NCI-H2081 treated with DMSO at 0.1 percent for 48 hours (cell line): ENCODE measurements at regions not wholly inside any gene's neighbourhood (a gene's known extent, or its start where the extent isn't known, plus 50 kb on each side); places are given as distances from the start of the nearest gene placed in this dataset.

Experiments used
- DNase-seq: peaks from one replicate; lab custom pipeline; 2025; lab: John Stamatoyannopoulos, UW

- no peak for DNase-seq
These were observed 2204.5 kb downstream of the ARAP2 start for GRCh38 chr4:34039766-34040165.

DNA sequence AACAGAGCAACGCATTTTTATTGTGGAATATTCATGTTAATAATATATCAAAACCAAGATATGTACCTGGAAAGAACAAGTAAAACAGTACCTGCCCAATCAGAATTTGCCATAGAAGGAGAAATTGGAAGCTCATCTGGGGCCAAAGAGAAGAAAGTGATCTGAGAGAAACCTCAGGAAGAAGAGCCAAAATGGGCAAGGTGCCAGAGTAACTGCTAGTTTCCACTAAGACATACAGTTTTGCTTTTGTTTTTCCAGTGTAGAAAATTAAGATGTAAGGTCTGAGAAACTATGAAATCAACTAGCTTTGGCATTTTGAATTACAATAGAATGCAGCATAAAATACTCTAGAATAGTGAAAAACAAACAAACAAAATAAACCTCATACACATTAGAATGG is 2201.2 kb downstream of the ARAP2 start:
- no peak for DNase-seq

GRCh38 chr4:34046580-34046979 is 2197.7 kb downstream of the ARAP2 start:
- DNase-seq = no peak

DNA sequence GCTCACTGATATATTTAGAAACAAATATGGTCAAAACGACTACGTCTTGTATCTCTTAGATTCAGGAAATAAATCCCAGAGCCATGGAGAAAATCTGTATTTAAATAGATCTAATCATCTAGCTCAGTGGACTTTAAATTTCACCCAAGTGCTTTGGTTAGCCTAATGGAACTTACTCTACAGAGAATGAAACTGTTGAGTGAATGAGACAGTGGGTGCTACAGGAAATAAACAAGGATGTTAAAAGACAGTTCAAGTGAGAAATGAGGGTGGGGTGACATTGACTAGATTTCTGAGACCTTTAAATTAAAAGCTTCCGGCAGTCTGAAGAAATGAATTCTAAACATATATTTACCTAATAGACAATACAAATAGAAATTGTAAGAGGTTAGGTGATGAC is 2197.0 kb downstream of the ARAP2 start:
- DNase-seq = no peak

GRCh38 chr4:34066126-34066525 is 2178.2 kb downstream of the ARAP2 start:
- DNase-seq = no peak

GRCh38 chr4:34091451-34091850 is 2152.9 kb downstream of the ARAP2 start:
- no peak for DNase-seq

DNA sequence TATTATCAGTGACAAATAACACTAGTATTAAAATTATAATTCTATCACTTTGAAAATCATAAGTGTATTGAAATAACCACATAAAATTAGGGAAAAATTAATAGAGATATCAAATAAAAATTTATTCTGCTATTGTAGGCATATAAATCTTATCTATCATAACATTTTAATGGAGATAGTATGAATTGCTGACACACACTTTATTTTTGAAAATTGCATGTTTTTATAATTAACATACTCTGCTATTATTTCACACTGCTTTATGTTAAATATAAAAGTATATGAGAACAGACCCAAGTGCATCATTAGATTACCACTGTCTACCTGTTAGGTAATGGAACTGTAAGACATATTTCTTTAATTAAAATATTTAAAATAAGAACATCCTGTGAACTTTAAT is 2150.2 kb downstream of the ARAP2 start:
- no peak for DNase-seq

GRCh38 chr4:34105311-34105710 is 2139.0 kb downstream of the ARAP2 start:
- no peak for DNase-seq

GRCh38 chr4:34108391-34108790 is 2135.9 kb downstream of the ARAP2 start:
- DNase-seq = no peak

DNA sequence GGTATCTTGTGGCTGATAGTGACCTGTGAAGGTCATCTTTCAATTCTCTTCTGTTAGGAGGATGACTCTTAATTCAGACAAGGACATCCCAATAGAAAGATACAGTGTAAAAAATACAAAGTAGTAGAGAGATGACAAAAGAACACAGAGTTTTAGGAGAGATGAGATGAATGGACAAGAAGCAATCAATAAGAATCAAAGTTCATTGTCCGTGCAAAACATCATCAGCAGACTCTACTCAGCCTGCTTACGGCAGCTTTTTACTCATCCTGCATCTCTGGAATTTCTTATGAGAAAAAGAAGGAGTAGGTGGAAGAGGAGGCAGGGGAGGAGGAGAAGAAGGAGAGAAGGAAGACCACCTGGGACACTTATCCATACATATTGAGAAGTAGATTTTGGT is 2131.7 kb downstream of the ARAP2 start:
- DNase-seq = no peak

DNA sequence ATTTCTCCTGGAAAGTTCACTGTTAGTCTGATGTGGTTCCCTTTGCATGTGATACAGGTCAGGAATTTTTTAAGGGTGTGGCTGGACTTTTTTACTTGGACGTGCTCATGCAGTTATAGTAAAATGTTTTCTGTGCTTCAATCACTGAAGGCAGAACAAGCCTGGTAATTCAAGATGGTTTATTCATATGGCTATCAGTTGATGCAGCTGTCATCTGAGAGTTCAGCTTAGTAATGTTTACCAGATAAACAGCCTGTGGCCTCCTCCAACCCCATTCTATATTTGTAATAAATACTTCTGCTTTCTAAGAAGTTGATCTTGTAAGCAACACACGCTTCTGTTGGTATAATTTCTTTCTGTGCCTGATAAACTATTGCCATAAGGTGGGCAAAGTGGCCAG is 2105.9 kb downstream of the ARAP2 start:
- no peak for DNase-seq

DNA sequence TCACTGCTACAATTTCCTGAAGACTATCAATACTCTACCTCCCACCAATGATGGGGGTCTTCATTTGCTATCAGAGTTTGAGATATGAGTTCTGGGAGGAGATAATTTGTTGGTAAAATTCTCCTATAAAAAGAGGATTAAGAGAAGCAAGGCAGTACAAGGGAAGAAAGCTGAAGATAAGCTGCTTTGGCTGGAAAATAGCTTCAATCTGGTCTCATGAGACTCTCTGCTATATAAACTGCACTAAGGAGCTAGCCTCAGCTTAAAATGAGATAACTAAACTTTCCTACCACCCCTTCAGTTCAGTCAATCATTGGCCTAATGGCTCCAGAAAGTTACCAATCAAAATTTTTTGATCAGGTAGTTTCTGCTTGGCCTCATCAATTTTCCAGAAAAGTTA is 2105.0 kb downstream of the ARAP2 start:
- DNase-seq = no peak

DNA sequence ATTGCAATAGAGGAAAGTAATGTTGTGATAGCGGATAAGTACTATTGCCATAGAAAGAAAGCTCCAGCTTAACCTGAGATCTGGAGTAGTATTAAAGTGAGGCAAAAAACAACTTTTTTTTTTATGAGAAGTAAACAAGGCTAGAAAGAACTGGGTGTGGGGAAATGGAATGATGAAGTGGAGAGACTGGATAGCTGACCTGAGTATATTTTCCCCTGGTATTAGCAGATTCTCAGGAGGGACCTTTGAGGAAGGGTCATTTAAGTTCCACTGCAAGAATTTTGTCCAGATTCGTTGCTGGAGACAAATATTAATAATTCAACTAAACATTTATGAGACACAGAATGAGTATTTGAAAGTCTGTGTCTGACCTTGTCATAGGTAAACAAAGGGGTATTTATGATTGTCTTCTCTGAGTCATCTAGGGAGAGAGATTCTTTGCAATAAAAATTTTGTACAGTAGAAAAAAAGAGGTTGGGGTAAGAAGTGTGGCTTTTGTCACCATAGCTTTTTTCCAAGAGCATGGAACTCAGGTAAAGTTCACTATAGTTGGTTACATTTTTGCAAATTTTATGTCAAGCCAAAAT is 2095.9 kb downstream of the ARAP2 start:
- no peak for DNase-seq

- DNase-seq = no peak
These were observed 2086.8 kb downstream of the ARAP2 start for GRCh38 chr4:34157547-34157946.

DNA sequence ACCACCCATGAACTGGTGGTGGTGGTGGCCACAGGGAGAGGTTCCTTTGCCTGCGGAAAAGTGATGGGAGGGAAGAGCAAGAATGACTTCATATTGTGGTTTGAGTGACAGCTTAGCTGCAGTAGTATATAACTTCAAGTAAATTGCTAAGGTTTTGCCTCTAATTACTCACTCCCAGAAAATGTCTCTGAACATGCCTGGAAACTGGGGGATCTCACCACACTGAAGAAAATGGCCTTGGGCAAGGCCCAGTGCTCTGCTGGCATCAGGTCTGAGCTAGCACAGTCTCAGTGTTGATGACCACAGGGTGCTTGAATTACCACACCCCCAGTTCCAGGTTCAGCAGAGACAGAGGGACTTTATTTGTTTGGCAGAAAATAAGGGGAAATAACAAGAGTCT is 2085.4 kb downstream of the ARAP2 start:
- DNase-seq = no peak

GRCh38 chr4:34170946-34171345 is 2073.4 kb downstream of the ARAP2 start:
- no peak for DNase-seq

GRCh38 chr4:34176609-34177008 is 2067.7 kb downstream of the ARAP2 start:
- DNase-seq = no peak

GRCh38 chr4:34178476-34178875 is 2065.8 kb downstream of the ARAP2 start:
- DNase-seq = no peak

DNA sequence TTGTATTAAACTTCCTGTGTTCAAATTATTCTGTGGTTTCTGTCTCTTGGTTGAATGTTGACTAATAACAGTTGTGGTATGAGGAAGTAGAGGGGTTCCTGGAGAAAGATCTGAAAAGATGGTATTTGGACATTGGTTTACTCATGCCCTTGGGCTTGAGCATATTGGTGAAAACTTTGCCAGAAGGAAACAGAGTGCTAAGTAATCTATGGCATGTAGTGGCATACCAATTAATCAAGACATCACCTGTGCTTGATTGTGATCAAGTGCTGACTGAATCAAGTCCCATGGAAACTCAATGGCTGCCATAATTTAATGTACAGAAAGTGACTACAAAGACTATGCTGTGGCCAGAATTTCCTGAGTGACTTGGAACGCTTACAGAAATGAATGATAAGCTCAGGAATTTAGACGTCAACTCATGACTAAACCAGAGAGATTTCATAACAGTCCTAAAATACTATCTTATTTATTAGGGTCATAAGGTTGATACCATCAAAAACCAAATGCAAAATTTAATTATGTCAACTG is 2062.9 kb downstream of the ARAP2 start:
- no peak for DNase-seq

- no peak for DNase-seq
These were observed 2062.4 kb downstream of the ARAP2 start for GRCh38 chr4:34181891-34182290.

DNA sequence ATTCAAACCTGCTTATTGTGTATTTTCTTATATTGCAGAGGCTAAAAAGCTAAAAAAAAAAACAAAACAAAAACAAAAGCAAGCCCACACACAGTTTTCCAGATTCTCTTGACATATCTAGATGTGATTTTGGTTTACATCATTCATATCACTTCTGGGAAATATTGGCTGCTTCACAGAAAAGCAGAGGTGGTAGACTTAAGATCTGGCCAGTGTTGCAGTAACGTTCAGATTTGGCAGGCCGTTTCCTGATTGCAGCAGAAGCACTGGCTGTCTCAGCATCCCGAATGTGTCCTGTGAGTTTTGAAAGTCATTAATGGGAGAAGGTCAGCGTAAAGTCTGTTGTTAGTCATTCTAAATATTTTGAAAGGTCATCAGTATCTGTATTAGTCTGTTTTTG is 2062.0 kb downstream of the ARAP2 start:
- no peak for DNase-seq

GRCh38 chr4:34183926-34184325 is 2060.4 kb downstream of the ARAP2 start:
- DNase-seq = no peak

DNA sequence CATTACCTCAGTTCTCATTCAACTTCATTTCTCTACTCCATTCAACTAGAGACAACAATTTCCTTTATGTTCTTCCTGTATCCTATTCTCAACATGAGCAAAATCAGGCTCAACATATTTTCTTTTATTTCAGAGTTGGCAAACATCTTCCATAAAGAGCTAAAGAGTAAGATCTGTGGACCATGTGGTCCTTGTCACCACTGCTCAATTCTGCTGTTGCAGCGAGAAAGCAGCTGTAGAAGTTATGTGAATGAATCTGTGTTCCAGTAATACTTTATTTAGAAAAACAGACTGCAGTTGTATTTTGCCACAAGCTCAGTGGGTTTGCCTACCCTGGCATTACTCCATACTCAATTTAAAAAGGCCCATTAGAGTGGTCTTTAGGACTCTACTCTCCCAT is 2057.3 kb downstream of the ARAP2 start:
- DNase-seq = no peak

GRCh38 chr4:34191443-34191842 is 2052.9 kb downstream of the ARAP2 start:
- DNase-seq = no peak
